Left ventricle myocardium superior (tissue), 1 donor: ENCODE measurements at regions not wholly inside any gene's neighbourhood (a gene's known extent, or its start where the extent isn't known, plus 50 kb on each side); places are given as distances from the start of the nearest gene placed in this dataset.

Source experiments
- ATAC-seq: fragments of 200-7000 bp; cut with Tn5 transposase; one replicate; pipeline ENCODE4 v1.9.1; 2020; ENCODE audit warnings: mild to moderate bottlenecking, moderate library complexity
- DNase-seq: peaks from one replicate; pipeline ENCODE4 v3.0.0-alpha.2; 2020
- intact Hi-C: fragments of 100-400 bp; cut with micrococcal nuclease; formaldehyde crosslinking; loops from one replicate; pipeline ENCODE4 v1.11.0; 2022
- donor health status: DM: no; HTN: yes; CAD: no; lungs with severe emphysema.

- intact Hi-C loops: no loop called here
- no peak for DNase-seq
- no peak for ATAC-seq
Measured at GRCh38 chr2:236400594-236401360, 136.6 kb upstream of the ASB18 start.

GRCh38 chr2:236402033-236402790, 138.0 kb upstream of the ASB18 start:
- intact Hi-C loops: no loop called here
- ATAC-seq: no peak
- no peak for DNase-seq

GRCh38 chr2:236403125-236403524, 138.9 kb upstream of the ASB18 start:
- ATAC-seq (no peak), DNase-seq (no peak)
- intact Hi-C loops: no loop called here

- ATAC-seq: no peak
- no peak for DNase-seq
- intact Hi-C loops: no loop called here
Measured at GRCh38 chr2:236403811-236404210, 139.6 kb upstream of the ASB18 start.

- intact Hi-C loops: no loop called here
- DNase-seq: no peak
- no peak for ATAC-seq
Measured at GRCh38 chr2:236404346-236404745, 140.1 kb upstream of the ASB18 start.

- ATAC-seq (no peak), DNase-seq (no peak)
- intact Hi-C loops: no loop called here
Measured at GRCh38 chr2:236405357-236405756, 141.2 kb upstream of the ASB18 start.

GRCh38 chr2:236408090-236408489, 143.9 kb upstream of the ASB18 start:
- DNase-seq: no peak
- no peak for ATAC-seq
- intact Hi-C loops: no loop called here

- no peak for DNase-seq
- ATAC-seq: no peak
- intact Hi-C loops: no loop called here
Measured at GRCh38 chr2:236408786-236409185, 144.6 kb upstream of the ASB18 start.

- intact Hi-C loops: no loop called here
- no peak for DNase-seq
- ATAC-seq: no peak
Measured at GRCh38 chr2:236415684-236416444, 151.7 kb upstream of the ASB18 start.

GRCh38 chr2:236417150-236417549, 152.5 kb upstream of the ACKR3 start:
- intact Hi-C loops: no loop called here
- ATAC-seq (no peak), DNase-seq (no peak)

GRCh38 chr2:236430584-236430983, 139.0 kb upstream of the ACKR3 start:
- intact Hi-C loops: no loop called here
- ATAC-seq (no peak), DNase-seq (no peak)

- intact Hi-C loops: no loop called here
- DNase-seq (no peak), ATAC-seq (no peak)
Measured at GRCh38 chr2:236434593-236434992, 135.0 kb upstream of the ACKR3 start.

- intact Hi-C loops: no loop called here
- ATAC-seq (no peak), DNase-seq (no peak)
Measured at GRCh38 chr2:236440110-236440881, 129.3 kb upstream of the ACKR3 start.

GRCh38 chr2:236444187-236444586, 125.4 kb upstream of the ACKR3 start:
- intact Hi-C loops: no loop called here
- no peak for ATAC-seq
- no peak for DNase-seq

- intact Hi-C loops: no loop called here
- DNase-seq (no peak), ATAC-seq (no peak)
Measured at GRCh38 chr2:236445678-236446077, 123.9 kb upstream of the ACKR3 start.

GRCh38 chr2:236446521-236446920, 123.1 kb upstream of the ACKR3 start:
- ATAC-seq (no peak), DNase-seq (no peak)
- intact Hi-C loops: no loop called here

- no peak for DNase-seq
- ATAC-seq: no peak
- intact Hi-C loops: no loop called here
Measured at GRCh38 chr2:236449167-236449761, 120.4 kb upstream of the ACKR3 start.

GRCh38 chr2:236452238-236452637, 117.4 kb upstream of the ACKR3 start:
- DNase-seq (no peak), ATAC-seq (no peak)
- intact Hi-C loops: no loop called here

GRCh38 chr2:236454076-236454475, 115.5 kb upstream of the ACKR3 start:
- intact Hi-C loops: no loop called here
- DNase-seq: no peak
- ATAC-seq: no peak
